Vagina (tissue), 2 donors: ENCODE measurements at regions not wholly inside any gene's neighbourhood (a gene's known extent, or its start where the extent isn't known, plus 50 kb on each side); places are given as distances from the start of the nearest gene placed in this dataset.

ENCODE experiments used
- POLR2A ChIP-seq, 2 donors: fragments of 450-650 bp; IDR thresholded peaks; one replicate each; pipeline ENCODE4 v1.6.1; 2017; ENCODE audit warnings: antibody characterized with exemption in 2 of 2, mild to moderate bottlenecking in 2 of 2, moderate library complexity in 2 of 2
- POLR2AphosphoS5 ChIP-seq, 2 donors: sonication (generic); formaldehyde crosslinking; IDR thresholded peaks; one replicate each; pipeline ENCODE4 v1.9.0; 2017; ENCODE audit warnings: antibody characterized with exemption in 2 of 2, mild to moderate bottlenecking in 2 of 2, low read depth in 1 of 2; ENCODE audit not compliant: insufficient read depth in 1 of 2
- TF ChIP-seq, protein P1 (sequence below), 3 experiments: fragments of 450-650 bp in 2 of 3; fragments of 200-600 bp in 1 of 3; sonication (generic) in 1 of 3; IDR thresholded peaks; one replicate each; pipeline ENCODE4 v1.5.1; 2017 to 2019; ENCODE audit warnings: antibody characterized with exemption in 3 of 3, mild to moderate bottlenecking in 2 of 3, moderate library complexity in 2 of 3

DNA sequence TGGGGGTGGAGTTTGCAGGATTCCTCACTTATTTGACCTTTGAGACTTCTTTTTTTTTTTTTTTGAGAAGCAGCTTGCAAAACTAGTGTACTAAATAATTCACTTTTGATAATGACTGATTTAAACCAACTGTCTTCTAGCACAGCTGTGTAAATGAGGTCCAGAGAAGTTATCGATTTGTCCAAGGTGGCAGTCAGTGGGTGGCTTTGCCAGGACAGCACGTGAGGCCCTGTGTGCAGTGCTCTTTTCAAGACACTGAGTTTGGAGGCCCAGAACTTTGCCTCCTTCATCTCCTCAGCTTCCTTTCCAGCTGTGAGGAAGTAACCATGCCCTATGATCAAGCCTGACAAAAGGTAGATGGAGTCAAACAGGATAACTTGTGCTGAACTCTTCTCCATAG is 92.9 kb upstream of the LCLAT1 start:
- TF ChIP-seq, protein P1, sequence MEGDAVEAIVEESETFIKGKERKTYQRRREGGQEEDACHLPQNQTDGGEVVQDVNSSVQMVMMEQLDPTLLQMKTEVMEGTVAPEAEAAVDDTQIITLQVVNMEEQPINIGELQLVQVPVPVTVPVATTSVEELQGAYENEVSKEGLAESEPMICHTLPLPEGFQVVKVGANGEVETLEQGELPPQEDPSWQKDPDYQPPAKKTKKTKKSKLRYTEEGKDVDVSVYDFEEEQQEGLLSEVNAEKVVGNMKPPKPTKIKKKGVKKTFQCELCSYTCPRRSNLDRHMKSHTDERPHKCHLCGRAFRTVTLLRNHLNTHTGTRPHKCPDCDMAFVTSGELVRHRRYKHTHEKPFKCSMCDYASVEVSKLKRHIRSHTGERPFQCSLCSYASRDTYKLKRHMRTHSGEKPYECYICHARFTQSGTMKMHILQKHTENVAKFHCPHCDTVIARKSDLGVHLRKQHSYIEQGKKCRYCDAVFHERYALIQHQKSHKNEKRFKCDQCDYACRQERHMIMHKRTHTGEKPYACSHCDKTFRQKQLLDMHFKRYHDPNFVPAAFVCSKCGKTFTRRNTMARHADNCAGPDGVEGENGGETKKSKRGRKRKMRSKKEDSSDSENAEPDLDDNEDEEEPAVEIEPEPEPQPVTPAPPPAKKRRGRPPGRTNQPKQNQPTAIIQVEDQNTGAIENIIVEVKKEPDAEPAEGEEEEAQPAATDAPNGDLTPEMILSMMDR (IDR thresholded peaks at IDR 0.05) = no peak
- TF ChIP-seq POLR2A (IDR thresholded peaks at IDR 0.05) = no peak
- TF ChIP-seq POLR2AphosphoS5 (IDR thresholded peaks at IDR 0.05; ENCODE audit: insufficient read depth in 1 of 2, low read depth in 1 of 2) = no peak
